Nephron progenitor cell (in vitro differentiated cells): ENCODE measurements at regions not wholly inside any gene's neighbourhood (a gene's known extent, or its start where the extent isn't known, plus 50 kb on each side); places are given as distances from the start of the nearest gene placed in this dataset.

Source experiments
- DNase-seq: peaks from one replicate; pipeline ENCODE4 v3.0.0; 2021
- H3K27ac Mint-ChIP-seq: 2 replicates; pipeline ENCODE4 v1.8.0; 2021; ENCODE audit warnings: mild to moderate bottlenecking, moderate library complexity, mixed read lengths
- H3K27me3 Mint-ChIP-seq: 2 replicates; pipeline ENCODE4 v1.8.0; 2021; ENCODE audit warnings: mild to moderate bottlenecking, low read depth, mixed read lengths; ENCODE audit not compliant: poor library complexity
- H3K36me3 Mint-ChIP-seq: 2 replicates; pipeline ENCODE4 v1.8.0; 2021; ENCODE audit warnings: low read depth, mixed read lengths
- H3K4me1 Mint-ChIP-seq: 2 replicates; pipeline ENCODE4 v1.8.0; 2021; ENCODE audit warnings: mixed read lengths
- H3K4me3 Mint-ChIP-seq: 2 replicates; pipeline ENCODE4 v1.8.0; 2021; ENCODE audit warnings: mild to moderate bottlenecking, moderate library complexity, mixed read lengths
- H3K9me3 Mint-ChIP-seq: 2 replicates; pipeline ENCODE4 v1.8.0; 2021; ENCODE audit warnings: mild to moderate bottlenecking, moderate library complexity, mixed read lengths
- TF ChIP-seq, protein P1 (sequence below): fragments of 200-600 bp; sonication (generic); IDR thresholded peaks from 2 replicates; pipeline ENCODE4 v1.5.0; 2021; ENCODE audit warnings: antibody characterized with exemption

GRCh38 chr6:142669471-142670351 is 275.3 kb downstream of the HIVEP2 start:
- H3K27me3 Mint-ChIP-seq, result peaks cover 5% of the 10 kb centered on the region
- H3K4me3 Mint-ChIP-seq, result no peak overlapping the region
- no peak for DNase-seq
- H3K36me3 Mint-ChIP-seq, result no peaks in the 10 kb centered on the region
- no peaks in the 10 kb centered on the region for H3K4me1 Mint-ChIP-seq
- H3K9me3 Mint-ChIP-seq, result peaks cover 15% of the 10 kb centered on the region
- TF ChIP-seq, protein P1, sequence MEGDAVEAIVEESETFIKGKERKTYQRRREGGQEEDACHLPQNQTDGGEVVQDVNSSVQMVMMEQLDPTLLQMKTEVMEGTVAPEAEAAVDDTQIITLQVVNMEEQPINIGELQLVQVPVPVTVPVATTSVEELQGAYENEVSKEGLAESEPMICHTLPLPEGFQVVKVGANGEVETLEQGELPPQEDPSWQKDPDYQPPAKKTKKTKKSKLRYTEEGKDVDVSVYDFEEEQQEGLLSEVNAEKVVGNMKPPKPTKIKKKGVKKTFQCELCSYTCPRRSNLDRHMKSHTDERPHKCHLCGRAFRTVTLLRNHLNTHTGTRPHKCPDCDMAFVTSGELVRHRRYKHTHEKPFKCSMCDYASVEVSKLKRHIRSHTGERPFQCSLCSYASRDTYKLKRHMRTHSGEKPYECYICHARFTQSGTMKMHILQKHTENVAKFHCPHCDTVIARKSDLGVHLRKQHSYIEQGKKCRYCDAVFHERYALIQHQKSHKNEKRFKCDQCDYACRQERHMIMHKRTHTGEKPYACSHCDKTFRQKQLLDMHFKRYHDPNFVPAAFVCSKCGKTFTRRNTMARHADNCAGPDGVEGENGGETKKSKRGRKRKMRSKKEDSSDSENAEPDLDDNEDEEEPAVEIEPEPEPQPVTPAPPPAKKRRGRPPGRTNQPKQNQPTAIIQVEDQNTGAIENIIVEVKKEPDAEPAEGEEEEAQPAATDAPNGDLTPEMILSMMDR, result no peak
- no peak overlapping the region for H3K27ac Mint-ChIP-seq

GRCh38 chr6:142671791-142672190 is 273.2 kb downstream of the HIVEP2 start:
- Mint-ChIP-seq H3K9me3 (peaks cover 6% of the 10 kb centered on the region), H3K27me3 (peaks cover 5% of the 10 kb centered on the region), H3K27ac (no peak overlapping the region), H3K4me3 (no peak overlapping the region), H3K36me3 (no peaks in the 10 kb centered on the region), H3K4me1 (peaks cover 1% of the 10 kb centered on the region)
- TF ChIP-seq, protein P1, result no peak
- no peak for DNase-seq

GRCh38 chr6:142675517-142675916 is 269.5 kb downstream of the HIVEP2 start:
- Mint-ChIP-seq H3K9me3 (no peaks in the 10 kb centered on the region), H3K27me3 (peaks cover 5% of the 10 kb centered on the region), H3K4me1 (peaks cover 5% of the 10 kb centered on the region), H3K36me3 (no peaks in the 10 kb centered on the region), H3K27ac (no peak overlapping the region), H3K4me3 (no peak overlapping the region)
- TF ChIP-seq, protein P1, result no peak
- no peak for DNase-seq

GRCh38 chr6:142676027-142676443 is 268.9 kb downstream of the HIVEP2 start:
- no peak for DNase-seq
- Mint-ChIP-seq H3K27me3 (peaks cover 5% of the 10 kb centered on the region), H3K36me3 (no peaks in the 10 kb centered on the region), H3K27ac (no peak overlapping the region), H3K4me3 (no peak overlapping the region), H3K9me3 (no peaks in the 10 kb centered on the region), H3K4me1 (peaks cover 5% of the 10 kb centered on the region)
- TF ChIP-seq, protein P1, result no peak

GRCh38 chr6:142676647-142677192 is 268.3 kb downstream of the HIVEP2 start:
- Mint-ChIP-seq H3K4me1 (peaks cover 5% of the 10 kb centered on the region), H3K9me3 (no peaks in the 10 kb centered on the region), H3K36me3 (no peaks in the 10 kb centered on the region), H3K27me3 (no peaks in the 10 kb centered on the region), H3K27ac (no peak overlapping the region), H3K4me3 (no peak overlapping the region)
- no peak for DNase-seq
- TF ChIP-seq, protein P1, result no peak
